PC-9 (cell line): ENCODE measurements at regions not wholly inside any gene's neighbourhood (a gene's known extent, or its start where the extent isn't known, plus 50 kb on each side); places are given as distances from the start of the nearest gene placed in this dataset.
"Not testable (repeated sequence)": the region's sequence is repeated elsewhere in the genome, so short reads cannot be mapped to it uniquely, and the experiment has no call there.

Source experiments
- CTCF ChIP-seq: fragments of 200-600 bp; sonication (generic); conservative IDR thresholded peaks from 2 replicates; pipeline ENCODE4 v1.6.1; 2017; ENCODE audit warnings: mixed run types, antibody characterized with exemption, mild to moderate bottlenecking, moderate library complexity
- EZH2 ChIP-seq: fragments of 200-600 bp; sonication (generic); IDR thresholded peaks from 2 replicates; pipeline ENCODE4 v1.8.0; 2017; ENCODE audit warnings: antibody characterized with exemption, low read depth

GRCh38 chr10:3318480-3318807 is 145.9 kb upstream of the PITRM1 start:
- TF ChIP-seq CTCF, EZH2: not testable (repeated sequence)
